HCT116 (cell line): ENCODE measurements at regions not wholly inside any gene's neighbourhood (a gene's known extent, or its start where the extent isn't known, plus 50 kb on each side); places are given as distances from the start of the nearest gene placed in this dataset.

Source experiments
- EGR1 ChIP-seq: IDR thresholded peaks from 2 replicates; pipeline ENCODE4 v1.6.1; 2012; ENCODE audit warnings: low read depth
- MAX ChIP-seq: IDR thresholded peaks from 2 replicates; pipeline ENCODE4 v1.6.1; 2012
- RAD21 ChIP-seq: IDR thresholded peaks from 2 replicates; pipeline ENCODE4 v1.6.1; 2012; ENCODE audit warnings: low read depth, mild to moderate bottlenecking
- SIN3A ChIP-seq: IDR thresholded peaks from 2 replicates; pipeline ENCODE4 v1.6.1; 2012; ENCODE audit warnings: low read depth
- TCF7L2 ChIP-seq: IDR thresholded peaks from 2 replicates; pipeline ENCODE4 v1.7.0; 2011; ENCODE audit warnings: borderline replicate concordance, inconsistent platforms; ENCODE audit not compliant: insufficient read depth, insufficient read length; ENCODE audit errors: extremely low read depth
- ZNF274 ChIP-seq: fragments of 200-500 bp; sonication (Bioruptor generic); IDR thresholded peaks from 2 replicates; pipeline ENCODE4 v1.6.1; 2014; ENCODE audit warnings: mild to moderate bottlenecking, low read depth, low read length, inconsistent platforms
- TF ChIP-seq, protein P1 (sequence below), 3 experiments: fragments of 200-600 bp in 1 of 3; sonication (generic) in 1 of 3; IDR thresholded peaks in 2 of 3; conservative IDR thresholded peaks in 1 of 3; 2 replicates each; pipeline ENCODE4 v1.5.1; 2012 to 2017; ENCODE audit warnings: low read depth in 2 of 3, low read length in 2 of 3, antibody characterized with exemption in 1 of 3, borderline replicate concordance in 1 of 3, control low read depth in 1 of 3, mild to moderate bottlenecking in 1 of 3, mixed read lengths in 1 of 3, mixed run types in 1 of 3, moderate library complexity in 1 of 3; ENCODE audit not compliant: insufficient read depth in 1 of 3

GRCh38 chr4:123816462-123816861 is 419.9 kb downstream of the SPRY1 start:
- TF ChIP-seq, protein P1, sequence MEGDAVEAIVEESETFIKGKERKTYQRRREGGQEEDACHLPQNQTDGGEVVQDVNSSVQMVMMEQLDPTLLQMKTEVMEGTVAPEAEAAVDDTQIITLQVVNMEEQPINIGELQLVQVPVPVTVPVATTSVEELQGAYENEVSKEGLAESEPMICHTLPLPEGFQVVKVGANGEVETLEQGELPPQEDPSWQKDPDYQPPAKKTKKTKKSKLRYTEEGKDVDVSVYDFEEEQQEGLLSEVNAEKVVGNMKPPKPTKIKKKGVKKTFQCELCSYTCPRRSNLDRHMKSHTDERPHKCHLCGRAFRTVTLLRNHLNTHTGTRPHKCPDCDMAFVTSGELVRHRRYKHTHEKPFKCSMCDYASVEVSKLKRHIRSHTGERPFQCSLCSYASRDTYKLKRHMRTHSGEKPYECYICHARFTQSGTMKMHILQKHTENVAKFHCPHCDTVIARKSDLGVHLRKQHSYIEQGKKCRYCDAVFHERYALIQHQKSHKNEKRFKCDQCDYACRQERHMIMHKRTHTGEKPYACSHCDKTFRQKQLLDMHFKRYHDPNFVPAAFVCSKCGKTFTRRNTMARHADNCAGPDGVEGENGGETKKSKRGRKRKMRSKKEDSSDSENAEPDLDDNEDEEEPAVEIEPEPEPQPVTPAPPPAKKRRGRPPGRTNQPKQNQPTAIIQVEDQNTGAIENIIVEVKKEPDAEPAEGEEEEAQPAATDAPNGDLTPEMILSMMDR (IDR thresholded peaks at IDR 0.05 in 2 of 3, conservative IDR thresholded peaks at IDR 0.05 in 1 of 3; ENCODE audit: borderline replicate concordance in 1 of 3, insufficient read depth in 1 of 3, low read depth in 2 of 3, low read length in 2 of 3): no peak
- TF ChIP-seq EGR1: no peak
- TF ChIP-seq SIN3A: no peak
- TF ChIP-seq TCF7L2: no peak
- no peak for TF ChIP-seq MAX
- TF ChIP-seq RAD21: no peak
- no peak for TF ChIP-seq ZNF274
